Activated CD4-positive, alpha-beta memory T cell treated with anti-CD3 and anti-CD28 coated beads for 36 hours (primary cell): ENCODE measurements at regions not wholly inside any gene's neighbourhood (a gene's known extent, or its start where the extent isn't known, plus 50 kb on each side); places are given as distances from the start of the nearest gene placed in this dataset.
A peak's percentile ranks its signal among the peaks of the same experiment; 100 is the strongest.
"Not testable (repeated sequence)": the region's sequence is repeated elsewhere in the genome, so short reads cannot be mapped to it uniquely, and the experiment has no call there.

ENCODE experiments used
- CTCF ChIA-PET: fragments of 350-600 bp; sonication (Branson Sonifier 250); formaldehyde crosslinking; loops from one replicate; lab custom pipeline; 2021; ENCODE audit warnings: antibody characterized with exemption, inconsistent platforms; lab: Charles Lee
- POLR2A ChIA-PET: fragments of 350-600 bp; sonication (Branson Sonifier 250); formaldehyde crosslinking; loops from one replicate; lab custom pipeline; 2021; ENCODE audit warnings: antibody characterized with exemption; lab: Charles Lee
- DNase-seq: peaks from one replicate; pipeline ENCODE4 v3.0.0-alpha.2; 2020
- H3K27ac Mint-ChIP-seq: one replicate; pipeline ENCODE4 v1.8.0; 2021; ENCODE audit warnings: mixed read lengths
- H3K27me3 Mint-ChIP-seq: one replicate; pipeline ENCODE4 v1.8.0; 2021; ENCODE audit warnings: mixed read lengths
- H3K36me3 Mint-ChIP-seq: one replicate; pipeline ENCODE4 v1.8.0; 2021; ENCODE audit warnings: mixed read lengths
- H3K4me1 Mint-ChIP-seq: one replicate; pipeline ENCODE4 v1.8.0; 2021; ENCODE audit warnings: low read depth, mixed read lengths
- H3K4me3 Mint-ChIP-seq: one replicate; pipeline ENCODE4 v1.8.0; 2021; ENCODE audit warnings: mild to moderate bottlenecking, mixed read lengths
- H3K9me3 Mint-ChIP-seq: one replicate; pipeline ENCODE4 v1.8.0; 2021; ENCODE audit warnings: mixed read lengths
- intact Hi-C: fragments of 100-400 bp; cut with micrococcal nuclease; formaldehyde crosslinking; loops from one replicate; pipeline ENCODE4 v1.15.1; 2023

DNA sequence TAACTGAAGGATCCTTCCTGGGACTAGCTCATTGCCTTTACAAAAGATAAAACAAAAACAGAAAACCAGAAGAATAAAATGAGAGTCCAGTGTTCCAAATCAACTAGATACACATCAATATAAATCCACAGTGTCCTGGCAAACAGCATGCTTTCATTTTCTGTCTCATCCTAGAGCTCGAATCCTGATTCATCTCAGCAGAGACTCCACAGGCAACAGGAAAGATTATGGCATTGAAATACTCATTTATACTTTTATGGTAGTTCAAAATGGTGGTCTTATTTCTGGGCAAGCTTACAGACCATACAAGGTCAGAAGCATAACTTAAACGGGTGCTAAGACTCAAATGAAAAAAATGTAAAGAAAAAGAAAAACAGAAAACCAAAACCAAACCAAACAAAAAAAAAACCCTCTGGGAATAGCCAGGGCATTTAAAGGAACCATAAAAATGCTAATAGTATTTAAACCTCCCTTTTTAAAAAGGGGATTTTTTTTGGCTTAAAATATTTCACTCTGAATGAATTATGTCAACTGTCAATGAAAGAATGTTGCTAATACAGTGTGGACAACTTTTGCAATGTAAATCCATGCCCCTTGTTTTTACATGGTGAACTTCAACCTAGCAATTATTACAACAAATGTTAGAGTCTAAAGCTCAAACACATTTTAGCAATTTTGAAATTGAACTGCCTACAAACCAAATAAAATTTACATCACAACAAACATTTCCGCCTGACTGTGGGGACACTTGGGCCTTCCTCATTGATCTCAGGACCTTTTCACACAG, 57.9 kb downstream of the GPR101 start:
- no peak for DNase-seq
- ChIA-PET POLR2A (no interaction called here), CTCF (no interaction called here)
- no peaks in the 10 kb centered on the region for H3K27me3 Mint-ChIP-seq
- no peak overlapping the region for H3K4me3 Mint-ChIP-seq
- intact Hi-C loops = no loop called here
- peaks cover 4% of the 10 kb centered on the region for H3K36me3 Mint-ChIP-seq
- H3K9me3 Mint-ChIP-seq = no peaks in the 10 kb centered on the region
- no peak overlapping the region for H3K27ac Mint-ChIP-seq
- no peaks in the 10 kb centered on the region for H3K4me1 Mint-ChIP-seq

DNA sequence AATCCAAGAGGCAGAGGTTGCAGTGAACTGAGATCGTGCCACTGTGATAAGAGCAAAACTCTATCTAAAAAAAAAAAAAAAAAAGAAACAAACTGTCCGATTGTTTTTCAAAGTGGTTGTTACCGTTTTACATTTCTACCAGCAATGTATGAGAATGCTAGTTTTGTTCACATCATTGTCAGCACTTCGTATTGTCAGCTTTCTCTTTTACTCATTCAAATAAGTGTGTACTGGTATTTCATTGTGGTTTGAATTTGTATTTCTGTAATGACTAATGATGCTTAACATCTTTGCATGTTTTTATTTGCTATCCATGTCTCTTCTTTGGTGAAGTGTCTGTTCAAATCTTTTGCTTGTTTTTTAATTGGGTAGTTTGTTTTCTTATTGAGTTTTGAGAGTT, 65.8 kb downstream of the GPR101 start:
- Mint-ChIP-seq H3K27me3 (no peaks in the 10 kb centered on the region), H3K27ac (no peak overlapping the region)

DNA sequence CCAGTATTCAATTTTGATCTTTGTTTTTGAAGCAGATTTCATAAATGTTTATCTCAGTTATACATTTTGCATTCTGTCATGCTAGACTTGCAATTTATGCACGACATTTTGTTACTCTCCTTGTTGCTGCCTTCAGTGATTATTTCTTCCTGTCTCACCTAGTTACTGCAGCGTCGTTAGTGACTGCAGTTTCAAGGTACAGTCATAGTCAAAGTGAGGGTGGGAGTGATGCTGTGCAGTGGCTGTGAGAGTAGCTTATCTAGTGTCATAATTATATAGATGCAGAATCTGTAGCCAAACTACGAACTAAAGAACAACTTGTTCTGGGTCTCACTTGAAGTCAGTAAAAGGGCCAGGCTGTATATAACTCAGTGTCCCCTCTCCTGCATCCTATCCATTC, 69.8 kb downstream of the GPR101 start:
- peak; percentile 45 for DNase-seq
- Mint-ChIP-seq H3K27me3 (no peaks in the 10 kb centered on the region), H3K4me1 (peaks cover 20% of the 10 kb centered on the region), H3K9me3 (no peaks in the 10 kb centered on the region), H3K36me3 (no peaks in the 10 kb centered on the region), H3K27ac (peak overlapping the region; percentile 62), H3K4me3 (no peak overlapping the region)
- POLR2A ChIA-PET = no interaction called here
- intact Hi-C loops = loop anchor here (5.0 kb wide), 1 partner anchor 68 kb away; the partner anchor contains the start of gene GPR101
- CTCF ChIA-PET = interaction anchor here (0.6 kb wide), 1 partner anchor 87 kb away, joined by 3 read pairs; no protein-coding TSS in a partner anchor

More for the DNA sequence above, 65.8 kb downstream of the GPR101 start:
- Mint-ChIP-seq H3K4me3 (no peak overlapping the region), H3K9me3 (no peaks in the 10 kb centered on the region), H3K36me3 (no peaks in the 10 kb centered on the region), H3K4me1 (peaks cover 16% of the 10 kb centered on the region)
- no peak for DNase-seq
- CTCF ChIA-PET = no interaction called here
- intact Hi-C loops = loop anchor here (2.0 kb wide), 1 partner anchor 13 kb away; no protein-coding TSS in a partner anchor
- POLR2A ChIA-PET = no interaction called here

DNA sequence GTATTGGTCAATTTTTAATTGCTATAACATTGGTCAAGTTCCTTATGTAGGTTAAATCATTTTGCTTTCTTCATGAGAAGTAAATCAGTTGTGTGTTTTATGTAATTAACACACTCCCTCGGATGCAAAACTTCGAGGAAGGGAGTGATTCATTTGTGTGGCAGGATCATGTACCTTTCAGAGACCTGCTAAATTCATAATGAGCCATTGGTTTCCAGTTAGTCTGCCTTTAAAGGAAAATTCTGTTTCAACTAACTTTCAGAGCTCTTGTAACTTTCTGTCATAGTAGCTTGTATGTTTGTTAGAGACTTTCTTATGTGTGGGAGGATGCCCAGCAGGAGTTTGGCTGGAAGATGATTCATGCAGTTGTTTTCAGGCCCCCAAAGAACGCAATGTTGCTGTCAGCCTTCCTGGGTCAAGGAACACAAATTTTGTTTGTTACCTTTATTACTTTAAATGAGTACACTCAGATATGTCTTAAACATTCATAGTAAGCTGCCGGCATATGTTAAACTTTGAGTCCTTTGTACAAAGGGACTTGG, 72.1 kb downstream of the GPR101 start:
- ChIA-PET POLR2A (no interaction called here), CTCF (interaction anchor here (0.6 to 0.8 kb wide), 2 partner anchors 90 to 91 kb away, joined by 3 to 4 read pairs; no protein-coding TSS in a partner anchor)
- H3K4me1 Mint-ChIP-seq = peaks cover 13% of the 10 kb centered on the region
- intact Hi-C loops = loop anchor here (5.0 kb wide), 1 partner anchor 71 kb away; the partner anchor contains the start of gene GPR101
- no peaks in the 10 kb centered on the region for H3K27me3 Mint-ChIP-seq
- H3K36me3 Mint-ChIP-seq = peaks cover 4% of the 10 kb centered on the region
- DNase-seq = peak; percentile 13
- no peak overlapping the region for H3K4me3 Mint-ChIP-seq
- H3K27ac Mint-ChIP-seq = peak overlapping the region; percentile 67
- no peaks in the 10 kb centered on the region for H3K9me3 Mint-ChIP-seq

DNA sequence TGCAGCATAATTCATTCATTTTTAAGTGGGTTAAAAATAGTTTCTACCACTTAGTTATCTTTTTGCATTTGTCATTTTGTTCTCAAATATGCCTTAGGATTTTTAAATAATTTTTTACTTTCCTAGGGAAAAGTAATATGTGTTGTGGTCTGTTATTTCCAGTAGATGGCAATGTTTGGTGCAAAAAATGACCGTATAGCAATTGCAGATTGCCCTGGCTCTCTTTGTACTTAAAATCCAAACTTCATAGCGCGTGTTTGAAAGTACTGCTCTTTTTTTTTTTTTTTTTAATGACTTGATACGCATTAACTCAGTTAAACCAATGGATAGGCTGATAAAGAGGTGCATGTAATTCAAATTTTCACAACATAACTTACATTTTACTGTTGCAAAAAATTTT, 74.4 kb upstream of the RBMX start:
- H3K9me3 Mint-ChIP-seq = no peaks in the 10 kb centered on the region
- H3K4me1 Mint-ChIP-seq = peaks cover 2% of the 10 kb centered on the region
- no peak for DNase-seq
- ChIA-PET CTCF (interaction anchor here (0.6 to 4.0 kb wide), 4 partner anchors 97 to 242 kb away, joined by 3 to 30 read pairs (median 10); no protein-coding TSS in a partner anchor), POLR2A (no interaction called here)
- H3K27me3 Mint-ChIP-seq = no peaks in the 10 kb centered on the region
- no peak overlapping the region for H3K4me3 Mint-ChIP-seq
- peaks cover 4% of the 10 kb centered on the region for H3K36me3 Mint-ChIP-seq
- no peak overlapping the region for H3K27ac Mint-ChIP-seq
- intact Hi-C loops = loop anchor here (1.0 to 2.0 kb wide), 3 partner anchors 14 to 239 kb away; no protein-coding TSS in a partner anchor

DNA sequence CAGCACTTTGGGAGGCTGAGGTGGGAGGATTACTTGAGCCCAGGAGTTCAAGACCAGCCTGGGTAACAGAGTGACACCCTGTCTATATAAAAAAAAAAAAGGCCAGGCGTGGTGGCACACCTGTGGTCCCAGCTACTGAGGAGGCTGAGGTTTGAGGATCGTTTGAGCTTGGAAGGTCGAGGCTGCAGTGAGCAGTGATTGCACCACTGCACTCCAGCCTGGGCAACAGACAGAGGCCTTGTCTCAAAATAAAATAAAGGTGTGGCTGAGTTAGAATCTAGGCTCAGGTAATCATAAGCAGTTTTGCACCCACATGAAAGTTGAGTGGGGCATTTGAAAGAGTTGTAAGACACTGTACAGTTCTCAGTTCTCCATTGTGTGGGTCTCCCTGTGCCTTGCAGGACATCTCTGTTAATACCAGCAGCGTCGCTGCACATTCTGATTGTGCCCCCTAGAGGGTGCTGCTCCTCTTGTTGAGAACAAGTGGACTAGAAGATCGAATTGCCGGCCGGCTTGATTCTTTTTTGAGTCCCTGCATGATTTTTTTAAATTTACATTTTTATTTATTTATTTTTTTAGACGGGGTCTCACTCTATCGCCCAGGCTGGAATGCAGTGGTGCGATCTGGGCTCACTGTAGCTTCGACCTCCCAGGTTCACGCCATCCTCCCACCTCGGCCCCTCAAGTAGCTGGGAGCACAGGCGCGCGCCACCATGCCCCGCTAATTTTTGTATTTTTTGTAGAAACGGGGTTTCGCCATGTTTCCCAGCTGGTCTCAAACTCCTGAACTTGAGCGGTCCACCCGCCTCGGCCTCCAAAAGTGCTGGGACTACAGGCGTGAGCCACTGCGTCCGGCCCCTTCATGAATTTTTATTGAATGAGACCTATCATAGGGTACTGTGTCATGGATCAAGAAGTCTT, 73.6 kb upstream of the RBMX start:
- peaks cover 4% of the 10 kb centered on the region for H3K36me3 Mint-ChIP-seq
- H3K4me1 Mint-ChIP-seq = peaks cover 2% of the 10 kb centered on the region
- H3K9me3 Mint-ChIP-seq = no peaks in the 10 kb centered on the region
- CTCF ChIA-PET = interaction anchor here (0.6 to 4.0 kb wide), 5 partner anchors 37 to 243 kb away, joined by 3 to 30 read pairs (median 4); no protein-coding TSS in a partner anchor
- H3K27me3 Mint-ChIP-seq = no peaks in the 10 kb centered on the region
- POLR2A ChIA-PET = no interaction called here
- H3K4me3 Mint-ChIP-seq = no peak overlapping the region
- DNase-seq = peak; percentile 74
- no peak overlapping the region for H3K27ac Mint-ChIP-seq
- intact Hi-C loops = loop anchor here (1.0 to 2.0 kb wide), 3 partner anchors 15 to 240 kb away; no protein-coding TSS in a partner anchor

DNA sequence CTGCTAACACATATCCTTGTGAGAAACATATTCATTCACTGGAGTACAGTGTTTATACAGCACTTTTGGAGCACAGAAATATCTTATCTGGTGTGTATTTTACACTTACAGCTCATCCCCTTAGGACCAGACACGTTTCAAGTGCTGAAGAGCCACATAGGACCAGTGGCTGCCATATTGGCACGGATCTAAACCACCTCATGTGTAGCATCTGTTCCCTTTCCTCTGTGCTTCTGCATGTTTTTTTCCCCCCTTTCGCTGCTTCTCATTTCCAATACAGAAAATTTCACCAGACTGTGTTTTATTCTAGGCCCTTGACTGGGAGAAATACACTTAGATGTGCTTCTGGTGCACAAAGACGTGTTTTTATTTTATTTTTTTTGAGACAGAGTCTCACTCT, 69.7 kb upstream of the RBMX start:
- ChIA-PET POLR2A (no interaction called here), CTCF (interaction anchor here (0.7 kb wide), 1 partner anchor 102 kb away, joined by 3 read pairs; no protein-coding TSS in a partner anchor)
- H3K9me3 Mint-ChIP-seq = no peaks in the 10 kb centered on the region
- H3K36me3 Mint-ChIP-seq = no peaks in the 10 kb centered on the region
- H3K4me1 Mint-ChIP-seq = peaks cover 2% of the 10 kb centered on the region
- no peak overlapping the region for H3K4me3 Mint-ChIP-seq
- no peaks in the 10 kb centered on the region for H3K27me3 Mint-ChIP-seq
- intact Hi-C loops = no loop called here
- H3K27ac Mint-ChIP-seq = no peak overlapping the region
- no peak for DNase-seq

DNA sequence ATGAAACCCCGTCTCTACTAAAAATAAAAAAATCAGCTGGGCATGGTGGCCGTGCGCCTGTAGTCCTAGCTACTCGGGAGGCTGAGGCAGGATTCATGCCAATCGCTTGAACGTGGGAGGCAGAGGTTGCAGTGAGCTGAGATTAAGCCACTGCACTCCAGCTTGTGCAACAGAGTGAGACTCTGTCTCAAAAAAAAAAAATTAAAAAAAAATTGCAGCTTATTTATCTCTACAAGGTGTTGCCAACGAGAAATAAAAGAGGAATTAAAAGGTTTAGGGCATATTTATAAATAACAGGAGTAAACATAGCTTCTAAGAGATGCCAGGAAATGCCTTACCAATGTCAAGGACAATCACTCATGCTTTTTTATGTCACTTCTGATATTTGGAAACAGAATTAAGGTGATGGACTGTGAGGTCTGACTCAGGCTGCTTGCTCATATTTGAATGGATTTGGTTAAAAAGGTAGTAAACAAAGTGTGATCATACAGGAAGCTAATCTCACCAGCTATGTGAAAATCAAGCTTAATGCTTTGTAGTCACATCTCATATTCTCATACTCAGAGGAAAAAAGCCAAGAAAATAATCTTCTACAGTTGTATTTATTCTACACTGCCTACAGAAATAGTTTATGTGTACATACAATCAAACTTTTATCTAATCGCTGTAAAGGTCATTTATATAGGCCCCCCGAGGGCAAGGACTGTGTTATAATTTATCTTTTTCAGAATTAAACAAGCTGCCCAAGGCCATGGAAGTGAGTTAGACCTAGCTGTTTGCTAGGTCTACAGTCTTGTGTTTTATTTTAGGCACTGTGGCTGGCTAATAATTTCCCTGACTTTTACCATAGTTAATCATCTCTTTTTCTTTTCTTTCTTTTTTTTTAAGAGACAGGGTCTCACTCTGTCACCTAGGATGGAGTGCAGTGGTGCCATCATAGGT, 61.1 kb upstream of the RBMX start:
- no peak for DNase-seq
- H3K36me3 Mint-ChIP-seq = peaks cover 2% of the 10 kb centered on the region
- ChIA-PET CTCF (interaction anchor here (0.9 kb wide), 1 partner anchor 111 kb away, joined by 3 read pairs; no protein-coding TSS in a partner anchor), POLR2A (no interaction called here)
- H3K9me3 Mint-ChIP-seq = no peaks in the 10 kb centered on the region
- intact Hi-C loops = no loop called here
- H3K27ac Mint-ChIP-seq = no peak overlapping the region
- peaks cover 8% of the 10 kb centered on the region for H3K4me1 Mint-ChIP-seq
- no peaks in the 10 kb centered on the region for H3K27me3 Mint-ChIP-seq
- H3K4me3 Mint-ChIP-seq = no peak overlapping the region

DNA sequence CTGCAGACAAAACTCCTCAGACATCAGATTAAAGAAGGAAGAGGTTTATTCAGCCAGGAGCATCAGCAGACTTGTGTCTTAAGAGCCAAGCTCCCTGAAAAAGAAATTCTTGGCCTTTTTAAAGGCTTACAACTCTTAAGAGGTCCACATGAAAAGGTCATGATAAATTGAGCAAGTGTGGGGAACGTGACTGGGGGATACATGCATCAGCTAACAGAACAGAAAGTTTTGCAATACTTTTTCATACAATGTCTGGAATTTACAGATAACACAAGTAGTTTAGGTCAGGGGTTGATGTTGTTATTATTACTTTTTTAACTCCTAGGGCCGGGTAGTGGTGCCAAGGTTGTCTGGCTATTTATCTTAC, 55.6 kb upstream of the RBMX start:
- Mint-ChIP-seq H3K9me3 (no peaks in the 10 kb centered on the region), H3K4me3 (peak overlapping the region; percentile 71), H3K36me3 (peaks cover 7% of the 10 kb centered on the region), H3K27me3 (no peaks in the 10 kb centered on the region), H3K4me1 (peaks cover 23% of the 10 kb centered on the region), H3K27ac (peak overlapping the region; percentile 90)
- no peak for DNase-seq
- ChIA-PET CTCF (no interaction called here), POLR2A (no interaction called here)
- intact Hi-C loops = no loop called here

DNA sequence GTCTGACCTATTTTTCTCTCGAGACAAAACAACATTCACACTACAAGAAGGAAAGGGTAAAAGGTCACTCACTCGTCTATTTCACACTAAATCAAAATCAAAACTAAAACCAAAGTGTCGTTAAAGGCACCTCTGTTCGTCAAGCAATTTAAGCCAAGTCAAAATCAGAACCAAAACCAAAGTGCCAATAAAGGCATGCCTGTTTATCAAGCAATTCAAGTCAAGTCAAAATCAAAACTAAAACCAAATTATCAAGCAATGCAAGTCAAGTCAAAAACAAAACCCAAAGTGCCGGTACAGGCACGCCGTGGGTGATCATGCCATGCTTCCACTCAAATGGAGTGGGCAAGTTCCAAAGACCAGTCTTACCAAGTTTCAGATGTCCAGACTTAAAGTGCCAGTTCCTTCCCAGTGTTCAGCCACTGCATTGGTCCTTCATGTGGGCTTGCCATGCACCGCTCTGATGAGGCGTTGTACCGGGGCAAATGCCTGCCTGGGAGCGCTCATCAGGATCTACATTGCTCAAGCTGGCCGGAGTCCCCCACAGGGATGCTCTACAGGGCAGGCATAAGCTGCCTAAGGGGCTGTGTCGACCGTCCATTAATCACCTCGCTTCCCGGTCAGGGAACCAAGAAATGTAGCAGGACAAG, 55.1 kb upstream of the RBMX start:
- H3K27me3 Mint-ChIP-seq, H3K36me3 Mint-ChIP-seq, H3K9me3 Mint-ChIP-seq, CTCF ChIA-PET, POLR2A ChIA-PET, intact Hi-C loops: not testable (repeated sequence)
- H3K4me1 Mint-ChIP-seq = peaks cover 23% of the 10 kb centered on the region
- H3K4me3 Mint-ChIP-seq = peak overlapping the region; percentile 71
- peak; percentile 38 for DNase-seq
- peak overlapping the region; percentile 90 for H3K27ac Mint-ChIP-seq
